ENCODE measurements at regions not wholly inside any gene's neighbourhood (a gene's known extent, or its start where the extent isn't known, plus 50 kb on each side); places are given as distances from the start of the nearest gene placed in this dataset.

- TF ChIP-seq CTCF (conservative IDR thresholded peaks at IDR 0.05 in 1 of 2, IDR thresholded peaks at IDR 0.05 in 1 of 2; ENCODE audit: low read depth in 1 of 2, low read length in 2 of 2) = no peak
- TF ChIP-seq EZH2 (IDR thresholded peaks at IDR 0.05; ENCODE audit: low read length, missing control alignments) = no peak
These were observed 253.1 kb upstream of the USP24 start for GRCh38 chr1:55468142-55468795.
